GM12878 (cell line): ENCODE measurements at regions not wholly inside any gene's neighbourhood (a gene's known extent, or its start where the extent isn't known, plus 50 kb on each side); places are given as distances from the start of the nearest gene placed in this dataset.
A peak's percentile ranks its signal among the peaks of the same experiment; 100 is the strongest.

Source experiments
- ATAC-seq: fragments of 200-7000 bp; cut with Tn5 transposase; 3 replicates; pipeline ENCODE4 v1.9.1; 2020; ENCODE audit warnings: mild to moderate bottlenecking, moderate library complexity
- BruUV-seq: library from RNA; stranded (reverse); fragments of 400-500 nt; replicated peaks from 2 replicates; lab custom pipeline; 2021; lab: Mats Ljungman, UMichigan
- CTCF ChIA-PET: fragments of 300-600 bp; sonication (Branson Sonifier 250); formaldehyde crosslinking; extraction: SDS; loops from one replicate; lab custom pipeline; 2021; ENCODE audit warnings: inconsistent platforms; lab: Yijun Ruan, JAX
- POLR2A ChIA-PET: fragments of 350-600 bp; formaldehyde crosslinking; extraction: SDS; loops from one replicate; lab custom pipeline; 2021; ENCODE audit warnings: inconsistent platforms; lab: Charles Lee
- RAD21 ChIA-PET: fragments of 300-600 bp; sonication (Branson Sonifier 250); formaldehyde crosslinking; loops from one replicate; lab custom pipeline; 2023; ENCODE audit warnings: antibody characterized with exemption; ENCODE audit not compliant: unreplicated experiment; lab: Charles Lee
- SMC1A ChIA-PET: fragments of 300-600 bp; sonication (Branson Sonifier 250); formaldehyde crosslinking; loops from one replicate; lab custom pipeline; 2023; ENCODE audit not compliant: unreplicated experiment, uncharacterized antibody; lab: Charles Lee
- DNase-seq: peaks from one replicate; pipeline ENCODE4 v3.0.0-alpha.2; 2011; ENCODE audit warnings: low read depth, low spot score
- FAIRE-seq: peaks from 3 replicates; lab custom pipeline; 2011; peaks lifted over from hg19 to GRCh38; lab: Jason Lieb, UNC
- H2AFZ ChIP-seq: 2 replicates; pipeline ENCODE4 v1.6.0; 2011; ENCODE audit warnings: low read depth, low read length, control low read depth; ENCODE audit not compliant: control insufficient read depth
- H3K27ac ChIP-seq: 2 replicates; pipeline ENCODE4 v1.5.1; 2011; ENCODE audit warnings: control low read depth; ENCODE audit not compliant: control insufficient read depth, insufficient read depth
- H3K27me3 ChIP-seq, 2 experiments: replicated peaks in 1 of 2; 2 replicates each; pipeline versions ENCODE4 v1.6.0 to v1.6.1; 2011; ENCODE audit warnings: low read length in 1 of 2; ENCODE audit not compliant: control insufficient read depth in 2 of 2, insufficient read depth in 2 of 2
- H3K36me3 ChIP-seq, 2 experiments: 2 replicates each; pipeline ENCODE4 v1.5.1; 2011; ENCODE audit warnings: low read length in 1 of 2; ENCODE audit not compliant: control insufficient read depth in 2 of 2, insufficient read depth in 2 of 2
- H3K4me1 ChIP-seq: 2 replicates; pipeline ENCODE4 v1.6.1; 2011; ENCODE audit warnings: mild to moderate bottlenecking, low read length, moderate library complexity, mixed read lengths; ENCODE audit not compliant: control insufficient read depth, insufficient read depth
- H3K4me2 ChIP-seq: 2 replicates; pipeline ENCODE4 v1.6.0; 2011; ENCODE audit warnings: control low read depth; ENCODE audit not compliant: control insufficient read depth, insufficient read depth
- H3K4me3 ChIP-seq: fragments of 200-600 bp; sonication (generic); 2 replicates; pipeline ENCODE4 v1.5.1; 2016
- H3K79me2 ChIP-seq: 2 replicates; pipeline ENCODE4 v1.6.0; 2011; ENCODE audit warnings: low read length; ENCODE audit not compliant: control insufficient read depth, insufficient read depth
- H3K9ac ChIP-seq: 2 replicates; pipeline ENCODE4 v1.8.0; 2011; ENCODE audit warnings: low read length, control low read depth, mixed read lengths; ENCODE audit not compliant: control insufficient read depth, insufficient read depth
- H3K9me3 ChIP-seq: replicated peaks from 3 replicates; pipeline ENCODE4 v1.5.1; 2011; ENCODE audit warnings: mild to moderate bottlenecking, low read length; ENCODE audit not compliant: control insufficient read depth, insufficient read depth
- H4K20me1 ChIP-seq: 2 replicates; pipeline ENCODE4 v1.6.0; 2011; ENCODE audit not compliant: control insufficient read depth, insufficient read depth
- CHD4 ChIP-seq: fragments of 200-600 bp; sonication (generic); IDR thresholded peaks from 2 replicates; pipeline ENCODE4 v1.6.1; 2016; ENCODE audit warnings: mild to moderate bottlenecking
- E2F8 ChIP-seq: fragments of 450-650 bp; IDR thresholded peaks from 2 replicates; pipeline ENCODE4 v1.6.1; 2018; ENCODE audit warnings: mild to moderate bottlenecking, low read depth, moderate library complexity; ENCODE audit not compliant: partially characterized antibody
- HSF1 ChIP-seq: fragments of 150-350 bp; IDR thresholded peaks from 2 replicates; pipeline ENCODE4 v1.6.1; 2014; ENCODE audit warnings: mild to moderate bottlenecking, low read depth, low read length
- PAX5 ChIP-seq: IDR thresholded peaks from 2 replicates; pipeline ENCODE4 v1.6.1; 2011; ENCODE audit warnings: low read depth, low read length, borderline replicate concordance
- SMAD5 ChIP-seq: IDR thresholded peaks from 2 replicates; pipeline ENCODE4 v1.6.1; 2016; ENCODE audit warnings: antibody characterized with exemption, low read depth
- YY1 ChIP-seq: IDR thresholded peaks from 2 replicates; pipeline ENCODE4 v1.6.1; 2011; ENCODE audit warnings: low read depth, mild to moderate bottlenecking, low read length
- WGBS: methylation state at CpG from one replicate; pipeline ENCODE4 v1.1.6; 2016; ENCODE audit warnings: low lambda C conversion rate; ENCODE audit not compliant: insufficient replicate concordance, insufficient coverage; ENCODE audit errors: missing lambda C conversion rate; 5-methylcytosine and 5-hydroxymethylcytosine counted together
- in situ Hi-C: fragments of 300-500 bp; cut with MboI; formaldehyde crosslinking; loops from 9 replicates; pipeline ENCODE4 v1.14.3; 2018; ENCODE audit warnings: mixed read lengths
- intact Hi-C: fragments of 100-400 bp; cut with micrococcal nuclease; formaldehyde crosslinking; loops from one replicate; pipeline ENCODE4 v1.14.2; 2022; ENCODE audit not compliant: unreplicated experiment
- TF ChIP-seq, protein P1 (sequence below): IDR thresholded peaks from 2 replicates; pipeline ENCODE4 v1.6.1; 2012; ENCODE audit warnings: low read depth, low read length, improper control_type of control experiment
- TF ChIP-seq, protein P2 (sequence below): fragments of 450-650 bp; formaldehyde crosslinking; IDR thresholded peaks from 2 replicates; pipeline ENCODE4 v1.4.0; 2022; ENCODE audit warnings: mild to moderate bottlenecking, moderate library complexity

- no peaks in the 10 kb centered on the region for H4K20me1 ChIP-seq
- no peak overlapping the region for H3K4me3 ChIP-seq
- FAIRE-seq = no peak
- H3K4me1 ChIP-seq = no peaks in the 10 kb centered on the region
- no peaks in the 10 kb centered on the region for H3K36me3 ChIP-seq
- H3K27ac ChIP-seq = no peak overlapping the region
- H3K4me2 ChIP-seq = no peak overlapping the region
- SMC1A ChIA-PET = no interaction called here
- ATAC-seq = no peak
- H3K9ac ChIP-seq = no peak overlapping the region
- no TSS peak for BruUV-seq
- no peaks in the 10 kb centered on the region for H3K27me3 ChIP-seq
- in situ Hi-C loops = no loop called here
- POLR2A ChIA-PET = no interaction called here
- no peaks in the 10 kb centered on the region; the same call in 2 of the 3 replicates for H3K9me3 ChIP-seq
- H2AFZ ChIP-seq = no peak overlapping the region
- intact Hi-C loops = no loop called here
- 48% methylated on average over 9 of the region's 9 CpGs for WGBS
- DNase-seq = no peak
- CTCF ChIA-PET = no interaction called here
- TF ChIP-seq, protein P1, sequence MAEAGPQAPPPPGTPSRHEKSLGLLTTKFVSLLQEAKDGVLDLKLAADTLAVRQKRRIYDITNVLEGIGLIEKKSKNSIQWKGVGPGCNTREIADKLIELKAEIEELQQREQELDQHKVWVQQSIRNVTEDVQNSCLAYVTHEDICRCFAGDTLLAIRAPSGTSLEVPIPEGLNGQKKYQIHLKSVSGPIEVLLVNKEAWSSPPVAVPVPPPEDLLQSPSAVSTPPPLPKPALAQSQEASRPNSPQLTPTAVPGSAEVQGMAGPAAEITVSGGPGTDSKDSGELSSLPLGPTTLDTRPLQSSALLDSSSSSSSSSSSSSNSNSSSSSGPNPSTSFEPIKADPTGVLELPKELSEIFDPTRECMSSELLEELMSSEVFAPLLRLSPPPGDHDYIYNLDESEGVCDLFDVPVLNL = no peak
- TF ChIP-seq YY1 = peak; percentile 58; the same call in 1 of the 2 replicates
- TF ChIP-seq, all 136 proteins: peak for 1
- H3K79me2 ChIP-seq = no peaks in the 10 kb centered on the region
- RAD21 ChIA-PET = no interaction called here
Observed at GRCh38 chrX:542179-542578, 88.4 kb upstream of the SHOX start.

DNA sequence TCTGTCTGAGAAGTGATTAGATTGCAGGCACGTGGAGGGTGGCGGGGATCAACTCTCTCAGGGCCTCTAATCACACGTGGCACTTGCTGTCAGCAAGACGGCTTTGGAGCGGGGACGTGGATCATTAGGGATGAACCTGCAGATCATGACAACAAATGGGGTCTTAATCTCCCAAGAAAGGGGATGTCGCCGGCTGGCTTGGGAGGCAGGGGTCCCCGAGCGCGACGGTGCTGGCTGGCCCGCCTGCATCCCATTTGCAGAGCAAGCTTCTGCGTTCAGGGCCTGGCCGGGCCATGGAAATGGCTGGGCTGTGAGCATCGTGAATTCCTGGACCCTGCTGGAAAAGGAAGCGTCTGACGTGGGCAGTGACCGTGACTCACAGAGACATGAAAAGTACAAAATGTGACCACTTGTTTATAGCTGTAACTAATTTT lies 85.1 kb upstream of the SHOX start:
- in situ Hi-C loops (no loop called here), intact Hi-C loops (no loop called here)
- Histone ChIP-seq H3K36me3 (no peaks in the 10 kb centered on the region), H3K9ac (no peak overlapping the region), H3K4me2 (no peak overlapping the region), H3K27me3 (no peaks in the 10 kb centered on the region), H3K9me3 (no peaks in the 10 kb centered on the region; the same call in 2 of the 3 replicates), H3K4me1 (no peaks in the 10 kb centered on the region), H4K20me1 (no peaks in the 10 kb centered on the region), H3K79me2 (no peaks in the 10 kb centered on the region), H3K27ac (no peak overlapping the region), H3K4me3 (no peak overlapping the region), H2AFZ (no peak overlapping the region)
- no peak for FAIRE-seq
- ChIA-PET SMC1A (no interaction called here), POLR2A (no interaction called here), CTCF (no interaction called here), RAD21 (no interaction called here)
- no TSS peak for BruUV-seq
- no peak for ATAC-seq
- 62% methylated on average over 19 of the region's 19 CpGs for WGBS
- DNase-seq = no peak
- no peak for TF ChIP-seq HSF1
- no peak for TF ChIP-seq PAX5
- TF ChIP-seq CHD4 = no peak
- TF ChIP-seq SMAD5 = no peak
- TF ChIP-seq, protein P2, sequence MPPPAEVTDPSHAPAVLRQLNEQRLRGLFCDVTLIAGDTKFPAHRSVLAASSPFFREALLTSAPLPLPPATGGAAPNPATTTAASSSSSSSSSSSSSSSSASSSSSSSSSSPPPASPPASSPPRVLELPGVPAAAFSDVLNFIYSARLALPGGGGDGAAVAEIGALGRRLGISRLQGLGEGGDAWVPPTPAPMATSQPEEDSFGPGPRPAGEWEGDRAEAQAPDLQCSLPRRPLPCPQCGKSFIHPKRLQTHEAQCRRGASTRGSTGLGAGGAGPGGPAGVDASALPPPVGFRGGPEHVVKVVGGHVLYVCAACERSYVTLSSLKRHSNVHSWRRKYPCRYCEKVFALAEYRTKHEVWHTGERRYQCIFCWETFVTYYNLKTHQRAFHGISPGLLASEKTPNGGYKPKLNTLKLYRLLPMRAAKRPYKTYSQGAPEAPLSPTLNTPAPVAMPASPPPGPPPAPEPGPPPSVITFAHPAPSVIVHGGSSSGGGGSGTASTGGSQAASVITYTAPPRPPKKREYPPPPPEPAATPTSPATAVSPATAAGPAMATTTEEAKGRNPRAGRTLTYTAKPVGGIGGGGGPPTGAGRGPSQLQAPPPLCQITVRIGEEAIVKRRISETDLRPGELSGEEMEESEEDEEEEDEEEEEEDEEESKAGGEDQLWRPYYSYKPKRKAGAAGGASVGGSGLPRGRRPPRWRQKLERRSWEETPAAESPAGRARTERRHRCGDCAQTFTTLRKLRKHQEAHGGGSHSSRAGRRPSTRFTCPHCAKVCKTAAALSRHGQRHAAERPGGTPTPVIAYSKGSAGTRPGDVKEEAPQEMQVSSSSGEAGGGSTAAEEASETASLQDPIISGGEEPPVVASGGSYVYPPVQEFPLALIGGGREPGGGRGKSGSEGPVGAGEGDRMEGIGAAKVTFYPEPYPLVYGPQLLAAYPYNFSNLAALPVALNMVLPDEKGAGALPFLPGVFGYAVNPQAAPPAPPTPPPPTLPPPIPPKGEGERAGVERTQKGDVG (CRISPR knock-in tag) = no peak
- no peak for TF ChIP-seq E2F8
